ENCODE measurements at regions not wholly inside any gene's neighbourhood (a gene's known extent, or its start where the extent isn't known, plus 50 kb on each side); places are given as distances from the start of the nearest gene placed in this dataset.

DNA sequence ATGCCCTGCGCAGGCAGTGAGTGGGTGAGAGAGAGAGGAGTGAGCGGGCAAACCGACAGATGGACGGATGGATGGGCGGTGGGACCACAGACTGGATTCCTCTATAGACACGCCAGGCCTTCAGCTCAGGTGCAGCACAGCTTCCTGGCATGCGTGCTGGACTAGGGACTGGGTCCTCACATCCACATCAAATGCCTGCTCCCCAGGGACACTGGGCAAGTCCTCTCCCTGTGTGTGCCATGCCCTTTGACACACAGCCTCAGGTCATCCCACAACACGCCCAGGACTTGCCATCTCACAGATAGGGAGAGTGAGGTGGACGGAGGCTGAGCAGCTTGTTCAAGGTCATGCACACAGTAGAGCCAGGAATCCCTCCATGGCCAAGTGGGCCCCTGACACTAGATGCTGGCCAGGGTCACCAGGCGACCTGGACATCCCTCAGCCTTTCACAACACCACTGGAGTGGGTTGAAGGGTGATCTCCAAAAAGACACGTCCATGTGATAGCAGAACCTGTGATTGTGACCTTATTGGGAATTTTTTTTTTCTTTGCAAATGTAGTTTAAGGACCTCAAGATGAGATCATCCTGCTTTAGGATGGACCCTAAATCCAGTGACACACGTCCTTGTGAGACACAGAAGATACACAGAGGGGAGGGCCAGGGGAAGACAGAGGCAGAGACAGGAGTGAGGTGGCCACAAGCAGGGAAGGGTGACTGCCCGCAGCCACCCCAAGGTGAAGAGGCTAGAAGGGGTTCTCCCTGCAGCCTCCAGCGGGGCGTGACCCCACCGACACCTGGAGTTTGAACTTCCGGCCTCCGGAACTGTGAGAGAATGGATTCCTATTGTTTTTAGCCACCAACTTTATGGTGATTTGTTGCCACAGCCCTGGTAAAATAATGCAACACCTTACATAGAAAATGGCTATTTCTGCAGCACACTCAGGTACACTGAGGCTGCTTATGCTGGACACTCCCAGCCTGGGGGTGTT lies 155.0 kb upstream of the CHST15 start:
- Histone ChIP-seq H3K36me3 (ENCODE audit: control insufficient read depth, insufficient read depth, low read length) (no peaks in the 10 kb centered on the region), H3K27me3 (ENCODE audit: control insufficient read depth, insufficient read depth, low read length) (no peaks in the 10 kb centered on the region), H3K4me3 (ENCODE audit: low read depth, low read length) (no peak overlapping the region)
- TF ChIP-seq, protein P1, sequence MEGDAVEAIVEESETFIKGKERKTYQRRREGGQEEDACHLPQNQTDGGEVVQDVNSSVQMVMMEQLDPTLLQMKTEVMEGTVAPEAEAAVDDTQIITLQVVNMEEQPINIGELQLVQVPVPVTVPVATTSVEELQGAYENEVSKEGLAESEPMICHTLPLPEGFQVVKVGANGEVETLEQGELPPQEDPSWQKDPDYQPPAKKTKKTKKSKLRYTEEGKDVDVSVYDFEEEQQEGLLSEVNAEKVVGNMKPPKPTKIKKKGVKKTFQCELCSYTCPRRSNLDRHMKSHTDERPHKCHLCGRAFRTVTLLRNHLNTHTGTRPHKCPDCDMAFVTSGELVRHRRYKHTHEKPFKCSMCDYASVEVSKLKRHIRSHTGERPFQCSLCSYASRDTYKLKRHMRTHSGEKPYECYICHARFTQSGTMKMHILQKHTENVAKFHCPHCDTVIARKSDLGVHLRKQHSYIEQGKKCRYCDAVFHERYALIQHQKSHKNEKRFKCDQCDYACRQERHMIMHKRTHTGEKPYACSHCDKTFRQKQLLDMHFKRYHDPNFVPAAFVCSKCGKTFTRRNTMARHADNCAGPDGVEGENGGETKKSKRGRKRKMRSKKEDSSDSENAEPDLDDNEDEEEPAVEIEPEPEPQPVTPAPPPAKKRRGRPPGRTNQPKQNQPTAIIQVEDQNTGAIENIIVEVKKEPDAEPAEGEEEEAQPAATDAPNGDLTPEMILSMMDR (IDR thresholded peaks at IDR 0.05; ENCODE audit: insufficient read depth, low read length, poor library complexity, severe bottlenecking): no peak
- DNase-seq (ENCODE audit: low read depth): no peak

DNA sequence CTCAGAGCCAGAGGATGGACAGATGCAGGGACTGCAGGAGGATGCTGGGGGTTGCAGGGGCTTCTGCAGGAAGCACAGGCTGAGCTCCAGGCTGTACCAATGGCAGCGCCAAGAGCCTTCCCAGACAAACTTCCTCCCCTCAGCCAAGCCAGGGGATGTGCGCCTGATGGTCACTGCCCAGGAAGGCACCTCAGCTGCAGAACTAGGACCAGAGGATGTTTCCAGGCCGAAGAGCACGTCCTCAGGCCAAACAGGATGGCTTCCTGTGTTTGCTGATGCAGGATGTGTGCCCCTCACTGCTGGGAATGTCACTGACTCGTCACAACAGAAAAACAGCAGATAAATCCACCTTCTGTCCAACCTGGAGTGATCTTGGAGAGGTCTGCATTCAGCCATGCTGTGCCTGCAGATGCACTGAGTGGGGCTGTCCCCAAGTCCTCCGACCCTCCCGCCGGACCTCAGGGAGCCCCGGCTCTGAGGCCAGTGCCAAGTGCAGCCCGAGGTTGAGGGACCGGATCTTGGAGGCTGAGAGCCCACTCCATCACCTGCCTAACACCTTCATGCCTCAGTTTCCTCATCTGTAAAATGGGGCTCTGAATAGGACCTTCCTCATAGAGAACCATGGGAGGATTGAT lies 152.5 kb upstream of the CHST15 start:
- no peaks in the 10 kb centered on the region for H3K27me3 ChIP-seq (ENCODE audit: control insufficient read depth, insufficient read depth, low read length)

DNA sequence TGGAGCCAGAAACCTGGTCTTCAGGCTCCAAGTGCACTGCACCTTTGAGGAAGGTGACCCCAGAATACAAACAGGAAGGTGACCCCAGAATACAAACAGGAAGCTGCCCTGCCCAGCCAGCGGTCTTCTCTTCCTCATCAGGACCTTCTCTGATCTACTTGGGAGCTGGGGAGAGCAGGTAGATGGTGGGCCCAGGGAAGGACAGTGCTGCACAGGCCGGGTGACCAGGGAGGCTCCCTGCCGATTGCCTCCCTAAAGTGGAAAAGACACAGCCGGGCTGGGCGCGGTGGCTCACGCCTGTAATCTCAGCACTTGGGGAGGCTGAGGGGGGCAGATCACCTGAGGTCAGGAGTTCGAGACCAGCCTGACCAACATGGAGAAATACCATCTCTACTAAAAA lies 151.8 kb upstream of the CHST15 start:
- H3K36me3 ChIP-seq (ENCODE audit: control insufficient read depth, insufficient read depth, low read length): no peaks in the 10 kb centered on the region
- H3K4me3 ChIP-seq (ENCODE audit: low read depth, low read length): no peak overlapping the region
- H3K27me3 ChIP-seq (ENCODE audit: control insufficient read depth, insufficient read depth, low read length): no peaks in the 10 kb centered on the region
- no peak for DNase-seq (ENCODE audit: low read depth)
- TF ChIP-seq, protein P1 (IDR thresholded peaks at IDR 0.05; ENCODE audit: insufficient read depth, low read length, poor library complexity, severe bottlenecking): no peak

More for the DNA sequence above, 152.5 kb upstream of the CHST15 start:
- TF ChIP-seq, protein P1 (IDR thresholded peaks at IDR 0.05; ENCODE audit: insufficient read depth, low read length, poor library complexity, severe bottlenecking): no peak
- no peaks in the 10 kb centered on the region for H3K36me3 ChIP-seq (ENCODE audit: control insufficient read depth, insufficient read depth, low read length)
- H3K4me3 ChIP-seq (ENCODE audit: low read depth, low read length): no peak overlapping the region
- DNase-seq (ENCODE audit: low read depth): no peak

DNA sequence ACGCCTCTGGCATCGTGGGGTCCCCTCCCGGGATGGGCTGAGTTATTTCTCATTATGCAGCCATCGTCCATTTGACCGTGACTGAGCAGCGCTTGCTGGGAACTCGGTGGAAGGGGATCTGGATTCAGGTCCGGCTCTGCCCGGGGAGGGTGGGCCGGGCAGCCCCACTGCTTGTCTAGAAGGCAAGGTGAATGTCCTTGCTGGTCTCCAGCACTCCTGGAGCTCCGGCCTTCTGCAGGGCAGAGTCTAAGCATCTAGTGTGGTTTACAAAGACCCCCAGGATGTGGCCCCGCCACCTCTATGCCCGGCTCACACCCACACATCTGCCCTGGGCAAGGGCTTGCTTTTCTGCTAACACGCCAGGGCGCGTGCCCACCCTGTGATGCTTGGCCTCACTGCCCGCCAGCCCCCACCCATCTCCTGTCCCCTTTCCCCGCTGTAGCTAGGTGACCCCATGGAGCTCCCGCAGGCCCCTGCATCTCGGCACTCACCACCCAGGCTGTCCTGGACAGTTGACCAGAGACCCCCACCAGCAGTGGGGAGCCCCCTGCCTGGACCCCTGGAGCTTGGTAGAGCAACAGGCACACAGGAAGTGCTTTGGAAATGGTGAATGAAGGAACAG lies 151.0 kb upstream of the CHST15 start:
- H3K27me3 ChIP-seq (ENCODE audit: control insufficient read depth, insufficient read depth, low read length): no peaks in the 10 kb centered on the region
- DNase-seq (ENCODE audit: low read depth): no peak
- no peaks in the 10 kb centered on the region for H3K36me3 ChIP-seq (ENCODE audit: control insufficient read depth, insufficient read depth, low read length)
- TF ChIP-seq, protein P1 (IDR thresholded peaks at IDR 0.05; ENCODE audit: insufficient read depth, low read length, poor library complexity, severe bottlenecking): no peak
- H3K4me3 ChIP-seq (ENCODE audit: low read depth, low read length): no peak overlapping the region

DNA sequence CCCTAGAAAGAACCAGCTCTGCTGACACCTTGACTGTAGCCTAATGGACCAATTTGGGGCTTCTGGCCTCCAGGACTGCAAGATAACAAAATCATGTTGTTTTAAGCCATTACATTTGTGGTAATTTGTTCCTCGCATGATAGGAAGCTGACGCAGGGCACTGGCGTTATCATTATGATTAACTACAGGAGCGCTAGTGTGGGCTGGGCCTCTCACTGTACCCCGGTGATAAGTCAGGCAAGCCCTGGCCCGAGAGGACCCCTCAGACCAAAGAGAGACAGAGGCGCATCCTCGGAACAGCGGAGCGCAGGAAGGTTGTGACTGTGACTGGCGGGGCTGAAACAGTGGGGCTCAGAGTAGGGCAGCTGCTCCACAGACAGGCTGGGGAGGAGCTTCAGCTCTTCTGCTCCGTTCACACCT lies 150.3 kb upstream of the CHST15 start:
- H3K36me3 ChIP-seq (ENCODE audit: control insufficient read depth, insufficient read depth, low read length): no peaks in the 10 kb centered on the region
- DNase-seq (ENCODE audit: low read depth): no peak
- H3K27me3 ChIP-seq (ENCODE audit: control insufficient read depth, insufficient read depth, low read length): no peaks in the 10 kb centered on the region
- no peak overlapping the region for H3K4me3 ChIP-seq (ENCODE audit: low read depth, low read length)
- TF ChIP-seq, protein P1 (IDR thresholded peaks at IDR 0.05; ENCODE audit: insufficient read depth, low read length, poor library complexity, severe bottlenecking): no peak

All from kidney epithelial cell (primary cell).